ENCODE measurements at regions not wholly inside any gene's neighbourhood (a gene's known extent, or its start where the extent isn't known, plus 50 kb on each side); places are given as distances from the start of the nearest gene placed in this dataset.

DNA sequence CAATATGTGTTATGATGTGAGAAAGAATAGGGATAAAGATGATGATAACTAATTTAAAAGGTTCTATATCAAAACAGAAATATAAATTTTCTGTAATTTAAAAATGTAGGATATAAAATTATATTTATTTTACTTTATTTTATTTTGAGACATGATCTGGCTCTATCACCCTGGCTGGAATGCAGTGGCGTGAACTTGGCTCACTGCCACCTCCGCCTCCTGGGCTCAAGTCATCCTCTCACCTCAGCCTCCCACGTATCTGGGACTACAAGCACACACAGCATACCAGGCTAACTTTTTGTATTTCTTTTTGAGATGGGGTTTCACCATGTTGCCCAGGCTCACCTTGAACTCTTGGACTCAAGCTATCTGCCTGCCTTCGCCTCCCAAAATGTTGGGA, 214.9 kb upstream of the SLITRK1 start:
- intact Hi-C loops (cut with micrococcal nuclease) (no loop called here), in situ Hi-C loops (cut with MboI; ENCODE audit: low sequenced_read_pairs) (no loop called here), dilution Hi-C loops (cut with HindIII; ENCODE audit: low sequenced_read_pairs, unreplicated experiment) (no loop called here)
- Histone ChIP-seq H2BK120ac (ENCODE audit: low read depth, low read length) (no peak overlapping the region), H3K9ac (ENCODE audit: low read depth, low read length) (no peak overlapping the region), H4K91ac (ENCODE audit: insufficient read depth, low read depth, low read length) (no peak overlapping the region), H3K79me1 (ENCODE audit: low read depth in 1 of 2, low read length in 2 of 2) (no peaks in the 10 kb centered on the region), H3K18ac (ENCODE audit: low read depth, low read length) (no peak overlapping the region), H2AK9ac (replicated peaks; ENCODE audit: low read depth, low read length, poor library complexity) (no peak overlapping the region), H3K9me1 (ENCODE audit: insufficient read depth, low read length) (no peaks in the 10 kb centered on the region), H3K4me1 (ENCODE audit: control insufficient read depth, insufficient read depth, low read length) (no peaks in the 10 kb centered on the region), H3K27me3 (ENCODE audit: control insufficient read depth, insufficient read depth, low read length) (no peaks in the 10 kb centered on the region), H2BK20ac (ENCODE audit: low read depth, low read length) (no peak overlapping the region), H2AK5ac (ENCODE audit: low read depth, low read length) (no peak overlapping the region), H4K20me1 (ENCODE audit: insufficient read depth, low read length) (no peaks in the 10 kb centered on the region), H3K4me2 (ENCODE audit: low read depth, low read length) (no peak overlapping the region), H3K23ac (ENCODE audit: low read depth, low read length) (no peak overlapping the region), H3K9me3 (ENCODE audit: control insufficient read depth, insufficient read depth, low read length) (peaks cover 2% of the 10 kb centered on the region; the same call in 1 of the 2 replicates), H2BK15ac (ENCODE audit: low read depth, low read length) (no peak overlapping the region), H3K56ac (ENCODE audit: extremely low read depth, insufficient read depth, low read length) (no peak overlapping the region), H2BK5ac (ENCODE audit: low read depth, low read length, poor library complexity, severe bottlenecking) (no peak overlapping the region), H2AFZ (replicated peaks; ENCODE audit: low read length, poor library complexity) (no peak overlapping the region), H3K4me3 (ENCODE audit: insufficient read depth, low read depth, low read length) (no peak overlapping the region), H4K8ac (ENCODE audit: low read depth in 2 of 2, low read length in 2 of 2) (no peak overlapping the region), H4K5ac (ENCODE audit: low read depth, low read length) (no peak overlapping the region), H3K36me3 (ENCODE audit: control insufficient read depth, insufficient read depth, low read length) (no peaks in the 10 kb centered on the region), H3K14ac (replicated peaks; ENCODE audit: low read depth, low read length) (no peak overlapping the region), H3K27ac (ENCODE audit: insufficient read depth, low read length) (no peak overlapping the region), H3K4ac (ENCODE audit: low read depth, low read length) (no peak overlapping the region)
- no CpG with 5 or more reads among the region's 4 CpGs for WGBS, 2 experiments (ENCODE audit: extremely low coverage in 2 of 2, insufficient read length in 1 of 2)
- ChIA-PET CTCF (no interaction called here), POLR2A (ENCODE audit: unreplicated experiment) (no interaction called here)
- TF ChIP-seq, protein P1, sequence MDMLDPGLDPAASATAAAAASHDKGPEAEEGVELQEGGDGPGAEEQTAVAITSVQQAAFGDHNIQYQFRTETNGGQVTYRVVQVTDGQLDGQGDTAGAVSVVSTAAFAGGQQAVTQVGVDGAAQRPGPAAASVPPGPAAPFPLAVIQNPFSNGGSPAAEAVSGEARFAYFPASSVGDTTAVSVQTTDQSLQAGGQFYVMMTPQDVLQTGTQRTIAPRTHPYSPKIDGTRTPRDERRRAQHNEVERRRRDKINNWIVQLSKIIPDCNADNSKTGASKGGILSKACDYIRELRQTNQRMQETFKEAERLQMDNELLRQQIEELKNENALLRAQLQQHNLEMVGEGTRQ (IDR thresholded peaks at IDR 0.05; ENCODE audit: low read depth, low read length), result no peak
- TF ChIP-seq, protein P2, sequence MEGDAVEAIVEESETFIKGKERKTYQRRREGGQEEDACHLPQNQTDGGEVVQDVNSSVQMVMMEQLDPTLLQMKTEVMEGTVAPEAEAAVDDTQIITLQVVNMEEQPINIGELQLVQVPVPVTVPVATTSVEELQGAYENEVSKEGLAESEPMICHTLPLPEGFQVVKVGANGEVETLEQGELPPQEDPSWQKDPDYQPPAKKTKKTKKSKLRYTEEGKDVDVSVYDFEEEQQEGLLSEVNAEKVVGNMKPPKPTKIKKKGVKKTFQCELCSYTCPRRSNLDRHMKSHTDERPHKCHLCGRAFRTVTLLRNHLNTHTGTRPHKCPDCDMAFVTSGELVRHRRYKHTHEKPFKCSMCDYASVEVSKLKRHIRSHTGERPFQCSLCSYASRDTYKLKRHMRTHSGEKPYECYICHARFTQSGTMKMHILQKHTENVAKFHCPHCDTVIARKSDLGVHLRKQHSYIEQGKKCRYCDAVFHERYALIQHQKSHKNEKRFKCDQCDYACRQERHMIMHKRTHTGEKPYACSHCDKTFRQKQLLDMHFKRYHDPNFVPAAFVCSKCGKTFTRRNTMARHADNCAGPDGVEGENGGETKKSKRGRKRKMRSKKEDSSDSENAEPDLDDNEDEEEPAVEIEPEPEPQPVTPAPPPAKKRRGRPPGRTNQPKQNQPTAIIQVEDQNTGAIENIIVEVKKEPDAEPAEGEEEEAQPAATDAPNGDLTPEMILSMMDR (conservative IDR thresholded peaks at IDR 0.05; ENCODE audit: low read depth, low read length), result no peak
- TF ChIP-seq RAD21 (IDR thresholded peaks at IDR 0.05; ENCODE audit: low read length), result no peak
- ATAC-seq (ENCODE audit: low read depth) (no peak), DNase-seq (no peak)
- no TSS peak for BruUV-seq (replicated peaks)

All from IMR-90 (cell line).